ENCODE measurements at regions not wholly inside any gene's neighbourhood (a gene's known extent, or its start where the extent isn't known, plus 50 kb on each side); places are given as distances from the start of the nearest gene placed in this dataset.
"Not testable (repeated sequence)": the region's sequence is repeated elsewhere in the genome, so short reads cannot be mapped to it uniquely, and the experiment has no call there.

- no peak for DNase-seq
Measured at GRCh38 chr1:196088541-196088940, 519.7 kb downstream of the KCNT2 start.

GRCh38 chr1:196078691-196079090 is 529.5 kb downstream of the KCNT2 start:
- no peak for DNase-seq

GRCh38 chr1:196075621-196076020 is 532.6 kb downstream of the KCNT2 start:
- DNase-seq, result no peak

GRCh38 chr1:196074182-196074581 is 534.1 kb downstream of the KCNT2 start:
- DNase-seq, result no peak

- DNase-seq, result no peak
Measured at GRCh38 chr1:196071447-196071846, 536.8 kb downstream of the KCNT2 start.

- DNase-seq, result no peak
Measured at GRCh38 chr1:196070940-196071339, 537.3 kb downstream of the KCNT2 start.

GRCh38 chr1:196063952-196064351 is 544.3 kb downstream of the KCNT2 start:
- no peak for DNase-seq

- no peak for DNase-seq
Measured at GRCh38 chr1:196063294-196063693, 544.9 kb downstream of the KCNT2 start.

- no peak for DNase-seq
Measured at GRCh38 chr1:196060539-196060938, 547.7 kb downstream of the KCNT2 start.

- DNase-seq, result no peak
Measured at GRCh38 chr1:196059210-196059609, 549.0 kb downstream of the KCNT2 start.

GRCh38 chr1:196056966-196057365 is 551.3 kb downstream of the KCNT2 start:
- no peak for DNase-seq

- DNase-seq, result no peak
Measured at GRCh38 chr1:196049407-196049806, 558.8 kb downstream of the KCNT2 start.

GRCh38 chr1:196043268-196043667 is 565.0 kb downstream of the KCNT2 start:
- DNase-seq, result no peak

GRCh38 chr1:196034080-196034706 is 574.0 kb downstream of the KCNT2 start:
- DNase-seq, result no peak

- not testable (repeated sequence) for DNase-seq
Measured at GRCh38 chr1:196031387-196031786, 576.9 kb downstream of the KCNT2 start.

GRCh38 chr1:196030455-196030854 is 577.8 kb downstream of the KCNT2 start:
- no peak for DNase-seq

GRCh38 chr1:196029410-196029809 is 578.8 kb downstream of the KCNT2 start:
- DNase-seq, result no peak

GRCh38 chr1:196027127-196027526 is 581.1 kb downstream of the KCNT2 start:
- DNase-seq, result no peak

GRCh38 chr1:196021174-196021573 is 587.1 kb downstream of the KCNT2 start:
- not testable (repeated sequence) for DNase-seq

- DNase-seq, result no peak
Measured at GRCh38 chr1:196009362-196009761, 598.9 kb downstream of the KCNT2 start.

- no peak for DNase-seq
Measured at GRCh38 chr1:196007763-196008162, 600.5 kb downstream of the KCNT2 start.

- no peak for DNase-seq
Measured at GRCh38 chr1:196005426-196005825, 602.8 kb downstream of the KCNT2 start.

GRCh38 chr1:196004388-196004787 is 603.9 kb downstream of the KCNT2 start:
- not testable (repeated sequence) for DNase-seq

GRCh38 chr1:196002906-196003305 is 605.3 kb downstream of the KCNT2 start:
- no peak for DNase-seq

- DNase-seq, result not testable (repeated sequence)
Measured at GRCh38 chr1:196002296-196002695, 605.9 kb downstream of the KCNT2 start.
